ENCODE measurements at regions not wholly inside any gene's neighbourhood (a gene's known extent, or its start where the extent isn't known, plus 50 kb on each side); places are given as distances from the start of the nearest gene placed in this dataset.

DNA sequence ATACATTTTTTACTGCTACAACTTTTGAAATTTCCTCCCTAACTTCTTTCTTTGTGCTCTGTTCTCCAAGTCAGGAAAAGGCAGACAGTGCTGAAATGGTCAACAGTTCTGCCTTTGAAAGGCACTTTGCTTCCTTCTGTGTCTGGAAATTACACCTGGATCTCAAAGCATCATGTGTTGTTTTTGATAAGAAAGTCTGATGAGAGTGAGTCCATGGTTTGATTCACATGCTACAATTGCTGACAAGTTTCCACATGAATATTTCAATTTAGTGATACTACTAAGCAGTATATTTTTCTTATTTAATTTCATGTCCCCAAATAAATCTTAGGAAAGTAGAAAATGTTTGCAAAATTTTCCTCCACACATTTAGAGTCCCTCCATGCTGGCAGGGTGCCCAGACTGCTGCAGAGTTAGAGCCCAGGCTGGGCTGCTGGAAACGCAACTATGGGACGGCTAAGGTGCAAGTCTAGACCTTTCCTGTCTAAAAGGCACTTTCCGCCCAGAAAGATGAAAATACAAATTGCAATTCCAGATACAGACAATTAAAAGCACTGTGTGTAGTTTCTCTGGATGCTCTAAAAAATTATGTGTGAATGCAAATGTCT is 96.6 kb upstream of the RUNX1 start:
- H3K4me3 ChIP-seq (ENCODE audit: low read depth, low read length), result no peak overlapping the region
- in situ Hi-C loops (cut with HindIII; ENCODE audit: low sequenced_read_pairs), result no loop called here
- DNase-seq (ENCODE audit: low read depth), result no peak
- TF ChIP-seq, protein P1, sequence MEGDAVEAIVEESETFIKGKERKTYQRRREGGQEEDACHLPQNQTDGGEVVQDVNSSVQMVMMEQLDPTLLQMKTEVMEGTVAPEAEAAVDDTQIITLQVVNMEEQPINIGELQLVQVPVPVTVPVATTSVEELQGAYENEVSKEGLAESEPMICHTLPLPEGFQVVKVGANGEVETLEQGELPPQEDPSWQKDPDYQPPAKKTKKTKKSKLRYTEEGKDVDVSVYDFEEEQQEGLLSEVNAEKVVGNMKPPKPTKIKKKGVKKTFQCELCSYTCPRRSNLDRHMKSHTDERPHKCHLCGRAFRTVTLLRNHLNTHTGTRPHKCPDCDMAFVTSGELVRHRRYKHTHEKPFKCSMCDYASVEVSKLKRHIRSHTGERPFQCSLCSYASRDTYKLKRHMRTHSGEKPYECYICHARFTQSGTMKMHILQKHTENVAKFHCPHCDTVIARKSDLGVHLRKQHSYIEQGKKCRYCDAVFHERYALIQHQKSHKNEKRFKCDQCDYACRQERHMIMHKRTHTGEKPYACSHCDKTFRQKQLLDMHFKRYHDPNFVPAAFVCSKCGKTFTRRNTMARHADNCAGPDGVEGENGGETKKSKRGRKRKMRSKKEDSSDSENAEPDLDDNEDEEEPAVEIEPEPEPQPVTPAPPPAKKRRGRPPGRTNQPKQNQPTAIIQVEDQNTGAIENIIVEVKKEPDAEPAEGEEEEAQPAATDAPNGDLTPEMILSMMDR (IDR thresholded peaks at IDR 0.05; ENCODE audit: low read depth, low read length, missing control alignments), result no peak

DNA sequence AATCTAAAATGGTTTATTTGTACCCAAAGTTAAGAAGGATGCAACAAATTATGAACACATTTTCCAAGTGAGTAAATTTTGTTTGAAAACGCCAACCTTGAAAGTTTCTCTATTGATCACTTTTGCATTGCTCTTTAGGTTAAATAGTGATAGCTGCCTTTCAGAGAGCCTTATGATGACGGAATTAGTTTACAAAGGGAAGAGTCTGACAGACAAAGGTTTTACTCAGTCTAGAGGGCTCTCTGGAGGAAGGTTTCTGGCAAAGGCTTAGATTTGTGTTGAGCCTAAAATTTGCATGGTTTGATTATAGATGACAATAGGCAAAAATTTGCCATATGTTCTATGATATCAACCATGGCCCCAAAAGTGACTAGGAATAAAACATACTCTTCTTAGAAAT is 95.9 kb upstream of the RUNX1 start:
- no peak for DNase-seq (ENCODE audit: low read depth)

DNA sequence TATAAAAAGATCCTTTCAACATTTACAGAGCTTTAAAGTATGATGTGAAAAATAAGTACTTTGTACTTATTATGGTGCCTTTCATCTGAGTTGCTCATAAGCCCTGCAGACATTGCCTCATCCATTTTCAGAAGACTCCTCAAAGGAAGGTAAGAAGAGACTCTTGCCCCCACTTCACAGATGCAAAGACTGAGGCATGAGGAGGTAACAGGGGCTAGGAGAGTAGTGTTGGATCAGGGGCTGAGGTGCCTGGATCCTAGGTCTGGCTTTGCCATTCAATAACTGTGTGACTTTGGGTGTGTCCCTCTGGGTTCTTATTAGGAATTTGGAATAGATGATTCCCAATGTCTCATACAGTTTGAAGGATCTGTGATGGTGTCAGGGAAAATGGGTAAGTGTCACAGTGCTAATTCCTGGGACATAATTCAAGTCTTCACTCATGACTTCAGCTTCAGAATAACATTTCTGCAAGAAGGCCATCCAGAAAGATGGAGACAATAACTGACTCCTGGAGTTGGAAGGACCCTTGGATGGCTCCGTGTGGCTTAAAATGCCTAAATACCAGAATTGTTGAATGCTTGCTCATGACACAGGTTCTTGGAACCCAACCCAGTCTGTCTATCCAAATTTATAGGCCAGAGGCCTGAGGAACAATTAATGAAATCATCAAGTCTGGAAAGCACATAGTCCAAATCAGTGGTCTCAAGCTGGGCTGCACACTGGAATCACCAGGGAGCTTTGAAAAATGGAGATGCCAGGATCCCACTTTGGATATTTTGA is 93.1 kb upstream of the RUNX1 start:
- H3K4me3 ChIP-seq (ENCODE audit: low read depth, low read length), result no peak overlapping the region
- DNase-seq (ENCODE audit: low read depth), result no peak
- in situ Hi-C loops (cut with HindIII; ENCODE audit: low sequenced_read_pairs), result no loop called here
- TF ChIP-seq, protein P1 (IDR thresholded peaks at IDR 0.05; ENCODE audit: low read depth, low read length, missing control alignments), result no peak

More for the DNA sequence above, 95.9 kb upstream of the RUNX1 start:
- in situ Hi-C loops (cut with HindIII; ENCODE audit: low sequenced_read_pairs), result no loop called here
- no peak overlapping the region for H3K4me3 ChIP-seq (ENCODE audit: low read depth, low read length)
- TF ChIP-seq, protein P1 (IDR thresholded peaks at IDR 0.05; ENCODE audit: low read depth, low read length, missing control alignments), result no peak

DNA sequence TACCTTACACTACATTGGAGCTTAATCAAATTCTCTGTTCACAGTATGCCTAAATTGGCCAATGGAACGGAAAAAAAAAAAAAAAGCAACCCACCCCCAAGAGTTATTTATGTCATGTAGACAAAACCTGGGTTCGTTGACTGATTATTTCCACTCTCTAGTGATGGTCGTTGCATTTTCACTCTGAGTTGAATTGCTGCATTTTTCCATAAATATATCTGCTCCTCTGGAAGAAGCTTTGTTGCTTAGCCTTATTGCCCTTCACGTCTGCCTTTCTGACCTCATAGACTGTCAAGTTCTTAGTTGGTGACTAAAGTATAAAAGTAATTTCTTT is 90.2 kb upstream of the RUNX1 start:
- TF ChIP-seq, protein P1 (IDR thresholded peaks at IDR 0.05; ENCODE audit: low read depth, low read length, missing control alignments), result no peak
- in situ Hi-C loops (cut with HindIII; ENCODE audit: low sequenced_read_pairs), result no loop called here
- no peak for DNase-seq (ENCODE audit: low read depth)
- no peak overlapping the region for H3K4me3 ChIP-seq (ENCODE audit: low read depth, low read length)

DNA sequence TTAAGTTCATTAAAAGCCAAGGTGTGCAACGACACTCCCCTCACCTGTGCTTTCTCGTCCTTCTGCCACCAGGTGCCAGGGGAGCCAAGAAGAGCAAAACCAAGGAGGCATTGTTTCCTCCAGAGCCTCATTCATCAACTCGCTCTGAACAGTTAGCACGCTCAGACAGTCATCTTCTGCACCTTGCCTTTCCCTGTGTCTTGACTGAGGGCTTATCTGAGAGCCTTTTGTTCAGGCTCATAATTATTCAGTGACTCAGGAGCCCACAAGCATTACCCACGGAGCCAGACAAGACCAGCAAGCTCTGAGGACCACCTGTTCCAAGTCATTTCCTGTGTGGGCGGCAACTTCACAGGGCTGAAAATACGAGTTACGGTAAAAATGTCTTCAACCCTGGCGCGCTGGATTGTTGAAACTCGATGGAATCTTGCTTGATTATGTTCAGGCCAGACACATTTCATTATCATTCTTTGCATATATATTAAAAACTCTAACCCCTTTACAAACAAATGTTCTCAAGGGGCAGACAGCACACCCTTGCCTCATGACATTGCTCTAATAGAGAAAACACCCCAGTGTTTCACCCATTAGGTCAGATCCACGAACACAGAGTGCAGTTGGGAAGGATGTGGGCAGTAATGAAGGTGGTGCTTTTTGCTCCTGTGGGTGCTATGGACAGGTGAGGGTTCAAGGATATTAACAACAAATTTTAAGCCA is 89.7 kb upstream of the RUNX1 start:
- peak; percentile 96 for DNase-seq (ENCODE audit: low read depth)
- no peak overlapping the region for H3K4me3 ChIP-seq (ENCODE audit: low read depth, low read length)
- in situ Hi-C loops (cut with HindIII; ENCODE audit: low sequenced_read_pairs), result no loop called here
- TF ChIP-seq, protein P1 (IDR thresholded peaks at IDR 0.05; ENCODE audit: low read depth, low read length, missing control alignments), result peak; percentile 9

DNA sequence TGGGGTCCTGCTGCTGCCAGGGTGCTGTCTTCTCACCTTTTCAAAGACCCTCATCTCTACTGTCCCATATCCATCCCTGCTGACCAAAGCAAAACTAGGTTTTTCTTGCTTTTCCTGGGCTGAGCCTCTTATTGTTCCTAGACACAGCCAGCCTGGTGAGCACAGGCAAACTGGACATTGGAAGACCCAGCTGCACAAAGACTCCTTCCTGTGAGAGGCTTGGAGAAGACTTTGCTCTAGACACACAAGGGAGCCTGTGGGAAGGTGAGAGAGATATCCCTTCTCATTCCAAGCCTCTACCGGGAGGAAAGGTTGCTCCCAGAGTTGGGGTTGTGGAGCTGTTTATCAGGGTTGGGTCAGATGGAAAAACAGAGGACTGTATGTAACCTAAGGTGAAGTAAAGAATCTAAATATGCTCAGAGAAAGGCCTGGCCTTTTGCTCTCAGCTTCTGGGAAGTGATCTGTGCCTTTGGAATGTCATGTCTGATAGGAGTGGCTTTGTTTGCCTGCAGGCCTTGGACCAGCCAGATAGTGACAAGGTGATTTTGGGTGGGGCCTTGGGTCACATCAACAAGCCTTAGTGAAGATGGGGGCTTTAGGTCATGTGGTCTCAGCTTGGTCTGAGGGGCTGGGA is 87.6 kb upstream of the RUNX1 start:
- no peak overlapping the region for H3K4me3 ChIP-seq (ENCODE audit: low read depth, low read length)
- TF ChIP-seq, protein P1 (IDR thresholded peaks at IDR 0.05; ENCODE audit: low read depth, low read length, missing control alignments), result no peak
- in situ Hi-C loops (cut with HindIII; ENCODE audit: low sequenced_read_pairs), result no loop called here
- DNase-seq (ENCODE audit: low read depth), result no peak
